GM12878 (cell line): ENCODE measurements at regions not wholly inside any gene's neighbourhood (a gene's known extent, or its start where the extent isn't known, plus 50 kb on each side); places are given as distances from the start of the nearest gene placed in this dataset.

Experiments
- ATF2 ChIP-seq: IDR thresholded peaks from 2 replicates; pipeline ENCODE4 v1.6.1; 2012; ENCODE audit warnings: low read length, inconsistent platforms
- BMI1 ChIP-seq: fragments of 450-650 bp; IDR thresholded peaks from 2 replicates; pipeline ENCODE4 v1.6.1; 2016; ENCODE audit warnings: mild to moderate bottlenecking, moderate library complexity, borderline replicate concordance
- CBX5 ChIP-seq: sonication (generic); IDR thresholded peaks from 2 replicates; pipeline ENCODE4 v1.6.1; 2016; ENCODE audit warnings: low read depth, moderate library complexity, mild to moderate bottlenecking, inconsistent platforms
- FOS ChIP-seq: IDR thresholded peaks from 3 replicates; pipeline ENCODE4 v1.6.1; 2011; ENCODE audit warnings: borderline replicate concordance; ENCODE audit not compliant: insufficient read length; ENCODE audit errors: extremely low read depth
- JUND ChIP-seq: IDR thresholded peaks from 2 replicates; pipeline ENCODE4 v1.6.1; 2012; ENCODE audit warnings: low read depth, mild to moderate bottlenecking, low read length, improper control_type of control experiment, moderate library complexity
- MTA3 ChIP-seq: IDR thresholded peaks from 2 replicates; pipeline ENCODE4 v1.6.1; 2012; ENCODE audit warnings: low read length, inconsistent platforms, borderline replicate concordance
- NFIC ChIP-seq: IDR thresholded peaks from 2 replicates; pipeline ENCODE4 v1.6.1; 2012; ENCODE audit warnings: low read depth, mild to moderate bottlenecking, inconsistent platforms, low read length, moderate library complexity
- PAX5 ChIP-seq: IDR thresholded peaks from 2 replicates; pipeline ENCODE4 v1.6.1; 2011; ENCODE audit warnings: low read depth, low read length, borderline replicate concordance
- POU2F2 ChIP-seq: IDR thresholded peaks from 3 replicates; pipeline ENCODE4 v1.6.1; 2011; ENCODE audit warnings: low read depth, mild to moderate bottlenecking, low read length, borderline replicate concordance
- RELB ChIP-seq: fragments of 450-650 bp; IDR thresholded peaks from 2 replicates; pipeline ENCODE4 v1.6.1; 2017; ENCODE audit warnings: low read depth, mild to moderate bottlenecking, moderate library complexity
- REST ChIP-seq: IDR thresholded peaks from 2 replicates; pipeline ENCODE4 v1.6.1; 2012; ENCODE audit warnings: mild to moderate bottlenecking, low read depth, low read length
- SUZ12 ChIP-seq: fragments of 200-600 bp; sonication (generic); IDR thresholded peaks from one replicate; pipeline ENCODE4 v1.6.1; 2018; ENCODE audit warnings: antibody characterized with exemption, mild to moderate bottlenecking; ENCODE audit not compliant: unreplicated experiment
- TCF12 ChIP-seq: IDR thresholded peaks from 2 replicates; pipeline ENCODE4 v1.6.1; 2011; ENCODE audit warnings: low read depth, mild to moderate bottlenecking, low read length
- ZBED1 ChIP-seq: IDR thresholded peaks from 2 replicates; pipeline ENCODE4 v1.6.1; 2016; ENCODE audit warnings: borderline replicate concordance

GRCh38 chr1:116318897-116319296, 54.1 kb upstream of the ATP1A1 start (continued):
- no peak for TF ChIP-seq RELB
- TF ChIP-seq ZBED1 = no peak
- TF ChIP-seq BMI1 = no peak
- TF ChIP-seq TCF12 = no peak
- TF ChIP-seq PAX5 = no peak
- no peak for TF ChIP-seq SUZ12
- no peak for TF ChIP-seq POU2F2
- TF ChIP-seq REST = no peak
- no peak for TF ChIP-seq CBX5
- no peak for TF ChIP-seq MTA3
- no peak for TF ChIP-seq FOS
- TF ChIP-seq JUND = no peak
- TF ChIP-seq NFIC = no peak
- TF ChIP-seq ATF2 = no peak
